Right forelimb (tissue), 1 donor: ENCODE measurements at regions not wholly inside any gene's neighbourhood (a gene's known extent, or its start where the extent isn't known, plus 50 kb on each side); places are given as distances from the start of the nearest gene placed in this dataset.

Experiments
- DNase-seq: peaks from one replicate; pipeline ENCODE4 v3.0.0-alpha.2; 2018

GRCh38 chr2:61721382-61721781, 132.5 kb downstream of the FAM161A start:
- no peak for DNase-seq

GRCh38 chr2:61720911-61721310, 132.9 kb downstream of the FAM161A start:
- DNase-seq, result no peak

GRCh38 chr2:61718965-61719364, 134.9 kb downstream of the FAM161A start:
- no peak for DNase-seq

- no peak for DNase-seq
Observed at GRCh38 chr2:61715506-61715905, 138.4 kb downstream of the FAM161A start.

- no peak for DNase-seq
Observed at GRCh38 chr2:61714210-61714609, 139.7 kb downstream of the FAM161A start.

GRCh38 chr2:61713457-61713856, 140.4 kb downstream of the FAM161A start:
- DNase-seq, result no peak

GRCh38 chr2:61712060-61712459, 141.8 kb downstream of the FAM161A start:
- DNase-seq, result no peak

- no peak for DNase-seq
Observed at GRCh38 chr2:61710711-61711110, 143.1 kb downstream of the FAM161A start.

- DNase-seq, result no peak
Observed at GRCh38 chr2:61707984-61708852, 145.6 kb downstream of the FAM161A start.

GRCh38 chr2:61705625-61706024, 148.2 kb downstream of the FAM161A start:
- DNase-seq, result no peak

- no peak for DNase-seq
Observed at GRCh38 chr2:61704364-61704763, 149.5 kb downstream of the FAM161A start.

GRCh38 chr2:61702088-61702467, 151.8 kb downstream of the FAM161A start:
- DNase-seq, result no peak

GRCh38 chr2:61700464-61700863, 153.4 kb downstream of the FAM161A start:
- DNase-seq, result no peak

GRCh38 chr2:61694312-61695274, 156.4 kb upstream of the XPO1 start:
- DNase-seq, result peak; percentile 92

GRCh38 chr2:61693744-61694143, 155.6 kb upstream of the XPO1 start:
- no peak for DNase-seq

GRCh38 chr2:61690078-61690596, 152.0 kb upstream of the XPO1 start:
- no peak for DNase-seq

- no peak for DNase-seq
Observed at GRCh38 chr2:61689568-61689967, 151.4 kb upstream of the XPO1 start.

- DNase-seq, result no peak
Observed at GRCh38 chr2:61688369-61689334, 150.5 kb upstream of the XPO1 start.

- no peak for DNase-seq
Observed at GRCh38 chr2:61679096-61679495, 140.9 kb upstream of the XPO1 start.

- DNase-seq, result no peak
Observed at GRCh38 chr2:61677942-61678341, 139.8 kb upstream of the XPO1 start.

GRCh38 chr2:61677306-61677705, 139.2 kb upstream of the XPO1 start:
- no peak for DNase-seq

- no peak for DNase-seq
Observed at GRCh38 chr2:61675204-61675603, 137.0 kb upstream of the XPO1 start.
